HepG2 (cell line): ENCODE measurements at regions not wholly inside any gene's neighbourhood (a gene's known extent, or its start where the extent isn't known, plus 50 kb on each side); places are given as distances from the start of the nearest gene placed in this dataset.

Source experiments
- ARNT2 ChIP-seq: sonication (generic); formaldehyde crosslinking; IDR thresholded peaks from 2 replicates; pipeline ENCODE4 v1.8.0; 2022; ENCODE audit warnings: mild to moderate bottlenecking, low read depth, missing genetic modification reagents, moderate library complexity
- CENPT ChIP-seq: sonication (generic); formaldehyde crosslinking; IDR thresholded peaks from 2 replicates; pipeline ENCODE4 v1.8.0; 2022; ENCODE audit warnings: low read depth, mild to moderate bottlenecking, moderate library complexity, missing genetic modification reagents
- FOXA1 ChIP-seq, 2 experiments: fragments of 450-650 bp in 1 of 2; sonication (generic) in 1 of 2; formaldehyde crosslinking in 1 of 2; IDR thresholded peaks; 2 replicates each; pipeline versions ENCODE4 v1.4.0 to v1.6.1; 2016 to 2020; ENCODE audit warnings: missing genetic modification reagents in 1 of 2
- FOXA3 ChIP-seq: IDR thresholded peaks from 2 replicates; pipeline ENCODE4 v1.6.1; 2016; ENCODE audit warnings: missing genetic modification reagents, missing compliant biosample characterization
- FOXJ3 ChIP-seq: sonication (generic); formaldehyde crosslinking; IDR thresholded peaks from 2 replicates; pipeline ENCODE4 v1.4.0; 2020; ENCODE audit warnings: missing genetic modification reagents, mild to moderate bottlenecking, borderline replicate concordance
- GTF2F1 ChIP-seq: fragments of 150-350 bp; IDR thresholded peaks from 2 replicates; pipeline ENCODE4 v1.6.1; 2014; ENCODE audit warnings: low read length
- KAT2B ChIP-seq: fragments of 150-350 bp; IDR thresholded peaks from 2 replicates; pipeline ENCODE4 v1.6.1; 2014; ENCODE audit warnings: low read depth, low read length, borderline replicate concordance
- KDM5A ChIP-seq: fragments of 200-600 bp; sonication (generic); IDR thresholded peaks from 2 replicates; pipeline ENCODE4 v1.7.0; 2018; ENCODE audit warnings: antibody characterized with exemption, mild to moderate bottlenecking, low read length, borderline replicate concordance
- MIER3 ChIP-seq: IDR thresholded peaks from 2 replicates; pipeline ENCODE4 v1.6.1; 2016; ENCODE audit warnings: missing compliant biosample characterization, borderline replicate concordance
- MTF1 ChIP-seq: sonication (generic); formaldehyde crosslinking; IDR thresholded peaks from 2 replicates; pipeline ENCODE4 v1.5.0; 2020; ENCODE audit warnings: missing genetic modification reagents
- PRMT3 ChIP-seq: sonication (generic); formaldehyde crosslinking; IDR thresholded peaks from 2 replicates; pipeline ENCODE4 v1.8.1; 2022; ENCODE audit warnings: low read depth, mild to moderate bottlenecking, moderate library complexity, missing genetic modification reagents, borderline replicate concordance
- SCMH1 ChIP-seq: sonication (generic); formaldehyde crosslinking; IDR thresholded peaks from 2 replicates; pipeline ENCODE4 v1.9.0; 2021; ENCODE audit warnings: missing genetic modification reagents, mild to moderate bottlenecking, borderline replicate concordance
- STAG1 ChIP-seq: sonication (generic); formaldehyde crosslinking; IDR thresholded peaks from 2 replicates; pipeline ENCODE4 v1.4.0; 2020; ENCODE audit warnings: missing genetic modification reagents
- TGIF2 ChIP-seq: IDR thresholded peaks from 2 replicates; pipeline ENCODE4 v1.6.1; 2016; ENCODE audit warnings: control low read depth, missing compliant biosample characterization
- ZBTB8A ChIP-seq: sonication (generic); formaldehyde crosslinking; IDR thresholded peaks from 2 replicates; pipeline ENCODE4 v1.4.0; 2020; ENCODE audit warnings: mild to moderate bottlenecking, low read depth, missing genetic modification reagents, borderline replicate concordance
- ZKSCAN8 ChIP-seq: IDR thresholded peaks from 2 replicates; pipeline ENCODE4 v1.6.1; 2016; ENCODE audit warnings: borderline replicate concordance, missing genetic modification reagents, missing compliant biosample characterization
- ZMYM3 ChIP-seq: sonication (generic); formaldehyde crosslinking; IDR thresholded peaks from 2 replicates; pipeline ENCODE4 v1.5.1; 2020; ENCODE audit warnings: mild to moderate bottlenecking, missing genetic modification reagents
- ZNF572 ChIP-seq: sonication (generic); formaldehyde crosslinking; IDR thresholded peaks from 2 replicates; pipeline ENCODE4 v1.5.1; 2020; ENCODE audit warnings: mild to moderate bottlenecking, missing genetic modification reagents
- TF ChIP-seq, protein P1 (sequence below): sonication (generic); formaldehyde crosslinking; IDR thresholded peaks from 2 replicates; pipeline ENCODE4 v1.4.0; 2020; ENCODE audit warnings: missing genetic modification reagents
- TF ChIP-seq, protein P2 (sequence below), 2 experiments: IDR thresholded peaks; 2 replicates each; pipeline ENCODE4 v1.6.1; 2011 to 2012; ENCODE audit warnings: low read length in 2 of 2, borderline replicate concordance in 1 of 2, low read depth in 1 of 2, mild to moderate bottlenecking in 1 of 2, moderate library complexity in 1 of 2

DNA sequence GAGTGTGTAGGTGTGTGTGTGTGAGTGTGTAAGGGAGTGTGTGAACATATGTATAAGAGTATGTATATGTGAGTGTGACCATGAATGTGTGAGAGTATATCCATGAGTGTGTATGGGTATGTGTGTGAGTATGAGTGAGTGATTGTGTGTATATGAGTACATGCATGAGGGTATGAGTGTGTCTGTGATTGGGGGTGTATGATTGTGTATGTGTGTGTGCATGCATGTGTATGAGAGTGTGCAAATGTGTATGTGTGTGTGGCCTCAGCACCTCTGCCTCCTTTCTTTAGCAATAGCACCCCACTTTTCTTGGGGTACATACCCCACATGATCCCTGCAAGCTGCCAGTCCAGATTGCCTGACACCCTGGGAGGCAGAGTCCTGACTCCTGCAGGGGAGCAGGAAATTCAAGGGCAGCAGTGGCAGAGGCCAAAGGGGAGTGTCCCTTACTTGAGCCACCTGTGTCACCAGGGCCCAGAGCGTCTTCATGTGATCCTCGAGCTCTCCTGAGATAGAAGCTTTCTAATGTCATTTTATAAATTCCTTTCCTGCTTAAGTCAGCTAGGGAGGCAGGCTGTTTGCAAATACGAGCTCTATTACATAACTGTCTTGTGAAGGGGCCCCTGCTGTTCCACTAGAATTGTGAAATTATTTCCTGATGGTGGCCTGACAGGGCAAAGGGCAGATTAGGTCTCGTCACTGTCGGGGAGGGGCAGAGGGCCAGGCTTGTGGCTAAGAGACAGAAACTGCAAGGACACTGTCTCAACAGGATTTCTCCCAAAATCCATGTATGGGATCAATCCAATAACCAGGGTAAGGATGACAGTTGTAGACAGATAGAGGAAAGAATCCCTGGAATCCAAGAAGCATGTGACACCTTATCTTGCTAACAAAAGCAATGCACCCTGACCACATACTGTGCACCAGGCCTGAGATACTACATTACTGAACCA lies 389.1 kb downstream of the GADD45G start (continued):
- TF ChIP-seq, protein P1, sequence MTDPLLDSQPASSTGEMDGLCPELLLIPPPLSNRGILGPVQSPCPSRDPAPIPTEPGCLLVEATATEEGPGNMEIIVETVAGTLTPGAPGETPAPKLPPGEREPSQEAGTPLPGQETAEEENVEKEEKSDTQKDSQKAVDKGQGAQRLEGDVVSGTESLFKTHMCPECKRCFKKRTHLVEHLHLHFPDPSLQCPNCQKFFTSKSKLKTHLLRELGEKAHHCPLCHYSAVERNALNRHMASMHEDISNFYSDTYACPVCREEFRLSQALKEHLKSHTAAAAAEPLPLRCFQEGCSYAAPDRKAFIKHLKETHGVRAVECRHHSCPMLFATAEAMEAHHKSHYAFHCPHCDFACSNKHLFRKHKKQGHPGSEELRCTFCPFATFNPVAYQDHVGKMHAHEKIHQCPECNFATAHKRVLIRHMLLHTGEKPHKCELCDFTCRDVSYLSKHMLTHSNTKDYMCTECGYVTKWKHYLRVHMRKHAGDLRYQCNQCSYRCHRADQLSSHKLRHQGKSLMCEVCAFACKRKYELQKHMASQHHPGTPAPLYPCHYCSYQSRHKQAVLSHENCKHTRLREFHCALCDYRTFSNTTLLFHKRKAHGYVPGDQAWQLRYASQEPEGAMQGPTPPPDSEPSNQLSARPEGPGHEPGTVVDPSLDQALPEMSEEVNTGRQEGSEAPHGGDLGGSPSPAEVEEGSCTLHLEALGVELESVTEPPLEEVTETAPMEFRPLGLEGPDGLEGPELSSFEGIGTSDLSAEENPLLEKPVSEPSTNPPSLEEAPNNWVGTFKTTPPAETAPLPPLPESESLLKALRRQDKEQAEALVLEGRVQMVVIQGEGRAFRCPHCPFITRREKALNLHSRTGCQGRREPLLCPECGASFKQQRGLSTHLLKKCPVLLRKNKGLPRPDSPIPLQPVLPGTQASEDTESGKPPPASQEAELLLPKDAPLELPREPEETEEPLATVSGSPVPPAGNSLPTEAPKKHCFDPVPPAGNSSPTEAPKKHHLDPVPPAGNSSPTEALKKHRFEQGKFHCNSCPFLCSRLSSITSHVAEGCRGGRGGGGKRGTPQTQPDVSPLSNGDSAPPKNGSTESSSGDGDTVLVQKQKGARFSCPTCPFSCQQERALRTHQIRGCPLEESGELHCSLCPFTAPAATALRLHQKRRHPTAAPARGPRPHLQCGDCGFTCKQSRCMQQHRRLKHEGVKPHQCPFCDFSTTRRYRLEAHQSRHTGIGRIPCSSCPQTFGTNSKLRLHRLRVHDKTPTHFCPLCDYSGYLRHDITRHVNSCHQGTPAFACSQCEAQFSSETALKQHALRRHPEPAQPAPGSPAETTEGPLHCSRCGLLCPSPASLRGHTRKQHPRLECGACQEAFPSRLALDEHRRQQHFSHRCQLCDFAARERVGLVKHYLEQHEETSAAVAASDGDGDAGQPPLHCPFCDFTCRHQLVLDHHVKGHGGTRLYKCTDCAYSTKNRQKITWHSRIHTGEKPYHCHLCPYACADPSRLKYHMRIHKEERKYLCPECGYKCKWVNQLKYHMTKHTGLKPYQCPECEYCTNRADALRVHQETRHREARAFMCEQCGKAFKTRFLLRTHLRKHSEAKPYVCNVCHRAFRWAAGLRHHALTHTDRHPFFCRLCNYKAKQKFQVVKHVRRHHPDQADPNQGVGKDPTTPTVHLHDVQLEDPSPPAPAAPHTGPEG (CRISPR knock-in tag): no peak
- TF ChIP-seq MTF1 (CRISPR knock-in tag) (no peak), FOXA3 (CRISPR knock-in tag) (peak; percentile 82), FOXJ3 (CRISPR knock-in tag) (peak; percentile 23; the same call in 1 of the 2 replicates), FOXA1 (IDR thresholded peaks at IDR 0.05) (no peak), FOXA1 (CRISPR knock-in tag; IDR thresholded peaks at IDR 0.05) (peak; percentile 58), KDM5A (no peak), PRMT3 (CRISPR knock-in tag) (no peak), ZNF572 (CRISPR knock-in tag) (no peak), ZMYM3 (CRISPR knock-in tag) (0 out of 2 replicates have a peak, but pooled peaks have one; percentile 33), ARNT2 (CRISPR knock-in tag) (peak; percentile 53; the same call in 1 of the 2 replicates), MIER3 (CRISPR knock-in tag) (no peak; the same call in 1 of the 2 replicates), SCMH1 (CRISPR knock-in tag) (no peak), TGIF2 (CRISPR knock-in tag) (peak; percentile 66; the same call in 1 of the 2 replicates), CENPT (CRISPR knock-in tag) (no peak), GTF2F1 (no peak), ZKSCAN8 (no peak), STAG1 (CRISPR knock-in tag) (no peak), KAT2B (no peak), ZBTB8A (no peak)
- TF ChIP-seq, protein P2, sequence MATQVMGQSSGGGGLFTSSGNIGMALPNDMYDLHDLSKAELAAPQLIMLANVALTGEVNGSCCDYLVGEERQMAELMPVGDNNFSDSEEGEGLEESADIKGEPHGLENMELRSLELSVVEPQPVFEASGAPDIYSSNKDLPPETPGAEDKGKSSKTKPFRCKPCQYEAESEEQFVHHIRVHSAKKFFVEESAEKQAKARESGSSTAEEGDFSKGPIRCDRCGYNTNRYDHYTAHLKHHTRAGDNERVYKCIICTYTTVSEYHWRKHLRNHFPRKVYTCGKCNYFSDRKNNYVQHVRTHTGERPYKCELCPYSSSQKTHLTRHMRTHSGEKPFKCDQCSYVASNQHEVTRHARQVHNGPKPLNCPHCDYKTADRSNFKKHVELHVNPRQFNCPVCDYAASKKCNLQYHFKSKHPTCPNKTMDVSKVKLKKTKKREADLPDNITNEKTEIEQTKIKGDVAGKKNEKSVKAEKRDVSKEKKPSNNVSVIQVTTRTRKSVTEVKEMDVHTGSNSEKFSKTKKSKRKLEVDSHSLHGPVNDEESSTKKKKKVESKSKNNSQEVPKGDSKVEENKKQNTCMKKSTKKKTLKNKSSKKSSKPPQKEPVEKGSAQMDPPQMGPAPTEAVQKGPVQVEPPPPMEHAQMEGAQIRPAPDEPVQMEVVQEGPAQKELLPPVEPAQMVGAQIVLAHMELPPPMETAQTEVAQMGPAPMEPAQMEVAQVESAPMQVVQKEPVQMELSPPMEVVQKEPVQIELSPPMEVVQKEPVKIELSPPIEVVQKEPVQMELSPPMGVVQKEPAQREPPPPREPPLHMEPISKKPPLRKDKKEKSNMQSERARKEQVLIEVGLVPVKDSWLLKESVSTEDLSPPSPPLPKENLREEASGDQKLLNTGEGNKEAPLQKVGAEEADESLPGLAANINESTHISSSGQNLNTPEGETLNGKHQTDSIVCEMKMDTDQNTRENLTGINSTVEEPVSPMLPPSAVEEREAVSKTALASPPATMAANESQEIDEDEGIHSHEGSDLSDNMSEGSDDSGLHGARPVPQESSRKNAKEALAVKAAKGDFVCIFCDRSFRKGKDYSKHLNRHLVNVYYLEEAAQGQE (IDR thresholded peaks at IDR 0.05; ENCODE audit: borderline replicate concordance in 1 of 2, low read depth in 1 of 2, low read length in 2 of 2): 0 out of 4 replicates have a peak, but pooled peaks of 1 of the 2 experiments have one; percentile 45
